ENCODE measurements at regions not wholly inside any gene's neighbourhood (a gene's known extent, or its start where the extent isn't known, plus 50 kb on each side); places are given as distances from the start of the nearest gene placed in this dataset.

DNA sequence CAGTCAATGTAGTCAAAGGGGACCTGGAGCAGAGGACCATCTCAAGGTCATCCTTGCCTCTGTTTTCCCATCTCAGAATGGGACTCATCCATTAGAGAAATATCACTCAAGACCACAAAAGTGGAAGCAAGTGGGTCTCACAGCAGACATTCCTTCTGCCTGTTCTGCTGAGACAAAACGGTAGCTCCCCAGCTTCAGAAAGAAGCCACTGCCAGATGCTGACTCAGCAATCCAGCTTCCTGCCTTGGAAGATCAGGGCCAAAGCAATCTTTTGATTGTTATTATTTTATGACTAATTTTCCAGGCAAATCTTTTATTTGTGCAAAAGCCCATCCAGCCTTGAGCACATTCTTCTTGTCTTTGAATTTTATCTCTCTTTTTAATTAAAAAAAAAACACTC, 86.8 kb downstream of the CCT6B start:
- Histone ChIP-seq H3K27me3 (no peaks in the 10 kb centered on the region), H3K27ac (no peak overlapping the region), H3K9ac (ENCODE audit: low read depth in 2 of 2, low read length in 2 of 2) (no peak overlapping the region), H3K36me3 (no peaks in the 10 kb centered on the region), H3K4me1 (no peaks in the 10 kb centered on the region), H3K9me3 (no peaks in the 10 kb centered on the region), H3K4me3 (no peak overlapping the region)
- DNase-seq = no peak
- intact Hi-C loops (cut with DNase I) = no loop called here
- no peak for TF ChIP-seq CTCF (IDR thresholded peaks at IDR 0.05)

DNA sequence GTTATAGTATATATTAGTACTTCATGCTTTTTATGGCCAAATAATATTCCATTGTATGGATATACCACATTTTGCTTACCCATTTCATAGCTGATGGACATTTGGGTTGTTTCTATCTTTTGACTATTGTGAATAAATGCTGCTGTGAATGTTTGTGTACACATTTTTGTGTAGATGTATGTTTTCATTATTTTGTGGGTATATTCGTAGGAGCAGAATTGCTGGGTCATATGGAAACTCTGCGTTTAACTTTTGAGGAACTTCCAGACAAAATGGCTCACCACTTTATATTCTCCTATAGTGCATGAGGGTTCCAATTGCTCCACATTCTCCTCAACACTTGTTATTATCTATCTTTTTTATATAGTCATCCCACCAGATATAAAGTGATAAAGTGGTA, 88.6 kb downstream of the CCT6B start:
- DNase-seq = no peak
- H3K27me3 ChIP-seq = no peaks in the 10 kb centered on the region
- no peaks in the 10 kb centered on the region for H3K4me1 ChIP-seq
- H3K4me3 ChIP-seq = no peak overlapping the region
- no peaks in the 10 kb centered on the region for H3K9me3 ChIP-seq
- no peak overlapping the region for H3K27ac ChIP-seq
- intact Hi-C loops (cut with DNase I) = no loop called here
- no peak overlapping the region for H3K9ac ChIP-seq (ENCODE audit: low read depth in 2 of 2, low read length in 2 of 2)
- H3K36me3 ChIP-seq = no peaks in the 10 kb centered on the region
- no peak for TF ChIP-seq CTCF (IDR thresholded peaks at IDR 0.05)

DNA sequence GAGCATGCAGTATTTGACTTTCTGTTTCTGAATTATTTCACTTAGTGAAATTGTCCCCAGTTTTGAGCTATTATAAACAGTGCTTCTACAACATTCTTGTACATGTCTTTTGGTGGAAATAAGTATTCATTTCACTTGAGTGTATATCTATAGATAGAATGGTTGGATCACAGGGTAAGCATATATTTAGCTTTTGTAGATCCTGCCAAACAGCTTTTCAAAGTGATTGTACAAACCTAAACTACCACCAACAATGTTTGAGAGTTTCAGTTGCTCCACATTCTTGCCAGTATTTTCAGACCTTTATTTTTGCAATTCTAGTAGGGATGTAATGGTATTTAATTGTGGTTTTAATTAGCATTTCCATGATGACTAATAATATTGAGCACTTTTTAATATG, 91.6 kb downstream of the CCT6B start:
- Histone ChIP-seq H3K9ac (ENCODE audit: low read depth in 2 of 2, low read length in 2 of 2) (no peak overlapping the region), H3K27ac (no peak overlapping the region), H3K4me3 (no peak overlapping the region), H3K4me1 (no peaks in the 10 kb centered on the region), H3K9me3 (no peaks in the 10 kb centered on the region), H3K27me3 (no peaks in the 10 kb centered on the region), H3K36me3 (no peaks in the 10 kb centered on the region)
- TF ChIP-seq CTCF (IDR thresholded peaks at IDR 0.05) = no peak
- DNase-seq = no peak
- intact Hi-C loops (cut with DNase I) = no loop called here

- intact Hi-C loops (cut with DNase I) = no loop called here
- Histone ChIP-seq H3K36me3 (no peaks in the 10 kb centered on the region), H3K27ac (no peak overlapping the region), H3K27me3 (no peaks in the 10 kb centered on the region), H3K9me3 (no peaks in the 10 kb centered on the region), H3K4me1 (no peaks in the 10 kb centered on the region), H3K9ac (ENCODE audit: low read depth in 2 of 2, low read length in 2 of 2) (no peak overlapping the region), H3K4me3 (no peak overlapping the region)
- no peak for DNase-seq
- TF ChIP-seq CTCF (IDR thresholded peaks at IDR 0.05) = no peak
Observed at GRCh38 chr17:34865716-34866115, 95.5 kb downstream of the CCT6B start.

- no peaks in the 10 kb centered on the region for H3K9me3 ChIP-seq
- H3K9ac ChIP-seq (ENCODE audit: low read depth in 2 of 2, low read length in 2 of 2) = no peak overlapping the region
- no peak for TF ChIP-seq CTCF (IDR thresholded peaks at IDR 0.05)
- H3K27ac ChIP-seq = no peak overlapping the region
- H3K4me1 ChIP-seq = no peaks in the 10 kb centered on the region
- no peak for DNase-seq
- intact Hi-C loops (cut with DNase I) = no loop called here
- H3K4me3 ChIP-seq = no peak overlapping the region
- no peaks in the 10 kb centered on the region for H3K36me3 ChIP-seq
- no peaks in the 10 kb centered on the region for H3K27me3 ChIP-seq
Observed at GRCh38 chr17:34862384-34862783, 98.9 kb downstream of the CCT6B start.

DNA sequence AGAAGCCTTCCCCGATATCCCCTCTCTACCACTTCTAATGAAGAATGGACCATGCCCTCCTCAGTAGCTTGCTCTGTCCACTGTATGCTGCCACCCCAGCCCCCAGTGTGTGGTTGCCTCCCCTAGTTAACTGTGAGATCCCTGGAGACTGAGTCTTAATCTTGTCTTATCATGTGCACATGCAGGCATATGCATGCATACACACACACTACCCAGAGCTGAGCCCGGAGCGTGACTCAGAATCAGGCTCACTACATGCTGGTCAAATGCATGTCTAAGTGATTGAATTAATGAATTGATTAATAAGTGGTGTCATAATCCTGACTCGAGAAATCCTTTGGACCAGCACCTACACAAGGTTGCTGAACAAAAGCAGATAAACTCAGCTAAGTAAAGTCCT, 99.4 kb downstream of the CCT6B start:
- no peaks in the 10 kb centered on the region for H3K36me3 ChIP-seq
- H3K27ac ChIP-seq = no peak overlapping the region
- TF ChIP-seq CTCF (IDR thresholded peaks at IDR 0.05) = no peak
- intact Hi-C loops (cut with DNase I) = no loop called here
- H3K27me3 ChIP-seq = no peaks in the 10 kb centered on the region
- no peaks in the 10 kb centered on the region for H3K9me3 ChIP-seq
- H3K9ac ChIP-seq (ENCODE audit: low read depth in 2 of 2, low read length in 2 of 2) = no peak overlapping the region
- no peak overlapping the region for H3K4me3 ChIP-seq
- H3K4me1 ChIP-seq = no peaks in the 10 kb centered on the region
- DNase-seq = no peak

All from colonic mucosa (tissue), 4 donors.